ENCODE measurements at regions not wholly inside any gene's neighbourhood (a gene's known extent, or its start where the extent isn't known, plus 50 kb on each side); places are given as distances from the start of the nearest gene placed in this dataset.

- no peak for TF ChIP-seq CTCF (IDR thresholded peaks at IDR 0.05; ENCODE audit: insufficient read depth, low read length, missing control alignments)
- no peak for DNase-seq (ENCODE audit: low read depth, low spot score)
- H3K4me3 ChIP-seq (ENCODE audit: low read depth, low read length): no peak overlapping the region
- ChIA-PET POLR2A (no interaction called here), CTCF (no interaction called here)
These were observed 818.5 kb downstream of the TBL1XR1 start for GRCh38 chr3:176378789-176379188.

- H3K4me3 ChIP-seq (ENCODE audit: low read depth, low read length): no peak overlapping the region
- no peak for DNase-seq (ENCODE audit: low read depth, low spot score)
- CTCF ChIA-PET: no interaction called here
- TF ChIP-seq CTCF (IDR thresholded peaks at IDR 0.05; ENCODE audit: insufficient read depth, low read length, missing control alignments): no peak
- POLR2A ChIA-PET: no interaction called here
These were observed 820.8 kb downstream of the TBL1XR1 start for GRCh38 chr3:176376531-176376930.

DNA sequence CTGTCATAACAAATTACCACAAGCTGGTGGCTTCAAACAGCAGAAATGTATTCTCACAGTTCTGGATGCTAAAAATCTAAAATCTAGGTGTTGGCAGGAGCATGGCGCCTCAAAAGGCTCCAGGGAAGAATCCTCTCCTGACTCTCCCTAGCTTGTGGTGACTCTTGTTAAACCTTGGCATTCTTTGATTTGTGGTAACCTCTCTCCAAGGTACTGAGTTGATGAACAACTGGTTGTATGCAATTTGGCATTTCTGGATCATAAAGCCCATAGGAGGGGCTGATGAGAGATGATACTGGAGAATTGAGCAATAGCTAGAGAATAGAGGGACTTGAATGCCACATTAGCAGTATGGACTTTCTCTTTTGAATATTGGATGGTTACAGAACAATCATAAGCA is 821.8 kb downstream of the TBL1XR1 start:
- ChIA-PET CTCF (no interaction called here), POLR2A (no interaction called here)
- no peak overlapping the region for H3K4me3 ChIP-seq (ENCODE audit: low read depth, low read length)
- DNase-seq (ENCODE audit: low read depth, low spot score): no peak
- no peak for TF ChIP-seq CTCF (IDR thresholded peaks at IDR 0.05; ENCODE audit: insufficient read depth, low read length, missing control alignments)

DNA sequence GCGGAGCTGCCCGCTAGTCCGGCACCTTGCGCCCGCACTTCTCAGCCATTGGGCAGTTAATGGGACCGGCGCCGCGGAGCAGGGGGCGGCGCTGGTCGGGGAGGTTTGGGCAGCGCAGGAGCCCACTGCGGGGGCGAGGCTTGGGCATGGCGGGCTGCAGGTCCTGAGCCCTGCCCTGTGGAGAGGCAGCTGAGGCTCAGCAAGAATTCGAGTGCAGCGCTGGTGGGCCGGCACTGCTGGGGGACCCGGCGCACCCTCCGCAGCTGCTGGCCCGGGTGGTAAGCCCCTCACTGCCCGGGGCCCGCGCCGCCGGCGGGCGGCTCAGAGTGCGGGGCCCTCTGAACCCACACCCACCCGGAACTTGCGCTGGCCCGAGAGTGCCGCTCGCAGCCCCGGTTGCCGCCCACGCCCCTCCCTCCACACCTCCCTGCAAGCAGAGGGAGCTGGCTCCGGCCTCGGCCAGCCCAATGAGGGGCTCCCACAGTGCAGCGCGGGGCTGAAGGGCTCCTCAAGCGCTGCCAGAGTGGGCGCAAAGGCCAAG is 835.0 kb downstream of the TBL1XR1 start:
- H3K4me3 ChIP-seq (ENCODE audit: low read depth, low read length): no peak overlapping the region
- no peak for DNase-seq (ENCODE audit: low read depth, low spot score)
- CTCF ChIA-PET: no interaction called here
- POLR2A ChIA-PET: no interaction called here
- TF ChIP-seq CTCF (IDR thresholded peaks at IDR 0.05; ENCODE audit: insufficient read depth, low read length, missing control alignments): no peak

DNA sequence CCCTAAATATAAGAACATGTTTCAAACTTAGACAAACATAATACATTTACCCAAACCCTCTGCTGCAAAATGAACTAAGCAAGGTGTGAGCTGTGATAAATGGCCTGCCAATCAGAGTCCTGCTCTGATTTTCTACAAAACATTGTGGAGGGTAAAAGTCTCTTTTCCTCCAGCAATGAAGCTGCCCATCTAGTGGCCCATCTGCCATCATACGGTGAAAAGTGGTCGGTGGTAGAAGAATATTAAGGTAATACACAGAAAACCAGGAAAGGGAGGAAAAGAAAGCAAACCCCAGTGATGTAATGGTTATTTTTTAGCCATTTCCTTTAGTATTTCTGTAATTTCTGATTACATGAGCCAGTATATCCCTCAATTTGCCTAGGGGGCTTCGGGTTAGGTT is 838.1 kb downstream of the TBL1XR1 start:
- DNase-seq (ENCODE audit: low read depth, low spot score): no peak
- ChIA-PET CTCF (no interaction called here), POLR2A (no interaction called here)
- no peak for TF ChIP-seq CTCF (IDR thresholded peaks at IDR 0.05; ENCODE audit: insufficient read depth, low read length, missing control alignments)
- H3K4me3 ChIP-seq (ENCODE audit: low read depth, low read length): no peak overlapping the region

DNA sequence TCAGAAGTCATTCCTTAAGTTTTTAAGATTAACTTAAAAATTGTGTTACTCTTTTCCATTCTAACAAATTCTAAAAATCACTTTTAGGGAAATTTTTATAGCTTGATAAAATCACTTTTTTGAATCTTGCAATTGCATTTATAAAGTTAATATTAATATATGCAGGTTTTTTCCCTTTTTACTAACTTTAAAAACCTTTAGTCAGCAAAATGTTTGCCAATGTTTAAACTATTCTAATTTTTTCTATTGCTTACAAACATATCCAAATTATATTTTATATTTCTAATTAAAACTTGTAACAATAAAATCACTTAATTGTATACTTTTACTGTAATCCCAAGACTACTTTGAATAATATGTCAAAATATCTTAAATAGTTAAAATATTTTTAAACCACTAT is 839.4 kb downstream of the TBL1XR1 start:
- ChIA-PET CTCF (no interaction called here), POLR2A (no interaction called here)
- DNase-seq (ENCODE audit: low read depth, low spot score): no peak
- H3K4me3 ChIP-seq (ENCODE audit: low read depth, low read length): no peak overlapping the region
- TF ChIP-seq CTCF (IDR thresholded peaks at IDR 0.05; ENCODE audit: insufficient read depth, low read length, missing control alignments): no peak

Data from AG04449 (cell line).